ENCODE measurements at regions not wholly inside any gene's neighbourhood (a gene's known extent, or its start where the extent isn't known, plus 50 kb on each side); places are given as distances from the start of the nearest gene placed in this dataset.

DNA sequence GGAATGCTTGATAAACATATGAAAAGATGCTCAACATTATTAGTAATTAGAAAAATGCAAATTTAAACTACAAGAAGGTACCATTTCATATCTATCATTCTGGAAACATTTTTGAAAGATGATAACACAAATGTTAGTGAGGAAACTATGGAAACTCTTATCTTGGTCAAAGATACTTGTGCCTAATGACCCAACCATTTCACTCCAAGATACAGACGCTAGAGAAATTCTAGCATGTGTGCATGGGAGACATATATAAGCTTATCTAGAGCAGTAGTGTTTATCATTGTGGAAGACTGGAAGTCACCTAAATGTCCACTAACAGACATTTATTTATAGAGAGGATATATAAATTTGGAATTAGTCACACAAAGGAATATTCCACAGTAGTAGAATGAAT lies 143.1 kb upstream of the HMGA2 start:
- H3K4me1 ChIP-seq: no peaks in the 10 kb centered on the region
- no peaks in the 10 kb centered on the region for H3K9me3 ChIP-seq
- no peak for DNase-seq
- H3K36me3 ChIP-seq: no peaks in the 10 kb centered on the region
- H3K27ac ChIP-seq: no peak overlapping the region
- intact Hi-C loops (cut with DNase I): no loop called here
- no peaks in the 10 kb centered on the region for H3K27me3 ChIP-seq
- TF ChIP-seq CTCF (IDR thresholded peaks at IDR 0.05) (no peak), POLR2AphosphoS5 (IDR thresholded peaks at IDR 0.05) (no peak), POLR2A (IDR thresholded peaks at IDR 0.05) (no peak), EP300 (IDR thresholded peaks at IDR 0.05) (no peak)
- no peak overlapping the region for H3K4me3 ChIP-seq
- WGBS, 2 donors: 79 to 84% methylated on average over 1 of the region's 1 CpG

GRCh38 chr12:65682112-65682511 lies 142.2 kb upstream of the HMGA2 start:
- WGBS, 2 donors: 43 to 63% methylated on average over 3 of the region's 3 CpGs
- intact Hi-C loops (cut with DNase I): no loop called here

GRCh38 chr12:65684906-65685305 lies 139.4 kb upstream of the HMGA2 start:
- Histone ChIP-seq H3K27ac (no peak overlapping the region), H3K27me3 (no peaks in the 10 kb centered on the region), H3K9me3 (no peaks in the 10 kb centered on the region), H3K4me3 (no peak overlapping the region), H3K4me1 (no peaks in the 10 kb centered on the region), H3K36me3 (no peaks in the 10 kb centered on the region)
- WGBS, 2 donors: 72 to 78% methylated on average over 2 of the region's 2 CpGs
- TF ChIP-seq POLR2A (IDR thresholded peaks at IDR 0.05) (no peak), EP300 (IDR thresholded peaks at IDR 0.05) (no peak), CTCF (IDR thresholded peaks at IDR 0.05) (no peak), POLR2AphosphoS5 (IDR thresholded peaks at IDR 0.05) (no peak)
- no peak for DNase-seq
- intact Hi-C loops (cut with DNase I): no loop called here

More at GRCh38 chr12:65682112-65682511, 142.2 kb upstream of the HMGA2 start:
- Histone ChIP-seq H3K9me3 (no peaks in the 10 kb centered on the region), H3K27ac (no peak overlapping the region), H3K27me3 (no peaks in the 10 kb centered on the region), H3K4me1 (no peaks in the 10 kb centered on the region), H3K4me3 (no peak overlapping the region), H3K36me3 (no peaks in the 10 kb centered on the region)
- TF ChIP-seq POLR2AphosphoS5 (IDR thresholded peaks at IDR 0.05) (no peak), EP300 (IDR thresholded peaks at IDR 0.05) (no peak), CTCF (IDR thresholded peaks at IDR 0.05) (no peak), POLR2A (IDR thresholded peaks at IDR 0.05) (no peak)
- no peak for DNase-seq

- Histone ChIP-seq H3K36me3 (no peaks in the 10 kb centered on the region), H3K4me3 (no peak overlapping the region), H3K27me3 (no peaks in the 10 kb centered on the region), H3K27ac (no peak overlapping the region), H3K9me3 (no peaks in the 10 kb centered on the region), H3K4me1 (no peaks in the 10 kb centered on the region)
- no peak for TF ChIP-seq EP300 (IDR thresholded peaks at IDR 0.05)
- TF ChIP-seq CTCF (IDR thresholded peaks at IDR 0.05): no peak
- no peak for TF ChIP-seq POLR2AphosphoS5 (IDR thresholded peaks at IDR 0.05)
- no peak for TF ChIP-seq POLR2A (IDR thresholded peaks at IDR 0.05)
- intact Hi-C loops (cut with DNase I): no loop called here
- 69% methylated on average over 4 of the region's 4 CpGs for WGBS, 2 donors
- no peak for DNase-seq
These were observed 138.8 kb upstream of the HMGA2 start for GRCh38 chr12:65685514-65685913.

DNA sequence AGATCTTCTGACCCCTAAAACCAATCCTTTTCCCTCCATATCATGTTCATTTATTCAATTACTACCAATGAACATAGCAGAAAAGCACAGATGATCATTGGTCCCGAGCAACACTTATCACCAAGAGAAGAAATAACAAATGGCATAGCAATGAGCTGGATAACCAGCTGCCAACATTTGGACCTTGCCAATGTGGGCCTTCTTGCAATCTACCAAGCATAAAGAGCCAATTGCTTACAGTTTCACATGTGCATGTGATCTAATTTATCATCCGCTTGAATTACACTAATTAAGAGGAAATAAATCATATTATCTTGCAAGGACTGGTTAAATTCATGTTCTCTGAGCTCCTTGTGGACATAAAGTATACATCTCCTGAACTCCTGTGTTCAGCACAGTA lies 134.8 kb upstream of the HMGA2 start:
- H3K4me1 ChIP-seq: no peaks in the 10 kb centered on the region
- no peak overlapping the region for H3K27ac ChIP-seq
- DNase-seq: no peak
- no peak overlapping the region for H3K4me3 ChIP-seq
- 86 to 94% methylated on average over 2 of the region's 2 CpGs for WGBS, 2 donors
- no peaks in the 10 kb centered on the region for H3K27me3 ChIP-seq
- no peaks in the 10 kb centered on the region for H3K36me3 ChIP-seq
- no peak for TF ChIP-seq CTCF (IDR thresholded peaks at IDR 0.05)
- TF ChIP-seq POLR2AphosphoS5 (IDR thresholded peaks at IDR 0.05): no peak
- no peak for TF ChIP-seq EP300 (IDR thresholded peaks at IDR 0.05)
- TF ChIP-seq POLR2A (IDR thresholded peaks at IDR 0.05): no peak
- intact Hi-C loops (cut with DNase I): no loop called here
- no peaks in the 10 kb centered on the region for H3K9me3 ChIP-seq

Data from sigmoid colon (tissue), 6 donors.